ENCODE measurements at regions not wholly inside any gene's neighbourhood (a gene's known extent, or its start where the extent isn't known, plus 50 kb on each side); places are given as distances from the start of the nearest gene placed in this dataset.

DNA sequence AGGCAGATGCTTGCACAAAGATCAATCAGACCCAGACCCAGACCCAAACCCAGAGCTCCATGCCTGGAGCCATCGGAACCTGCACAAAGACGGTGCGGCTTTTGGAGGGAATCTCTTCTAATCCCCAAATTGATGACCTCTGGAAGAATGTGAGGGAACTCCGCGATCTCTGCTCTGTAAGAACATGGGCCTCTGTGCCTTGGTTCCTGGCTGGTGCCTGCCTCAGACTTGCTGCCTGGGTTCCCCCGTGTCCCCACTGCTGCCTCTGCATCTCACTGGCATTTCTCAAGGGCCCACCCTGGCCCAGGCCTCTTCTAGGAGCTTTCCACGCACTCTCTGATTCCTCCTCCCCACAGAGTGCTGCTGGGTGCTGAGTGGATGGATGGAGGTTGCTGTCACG is 1044.4 kb downstream of the TBC1D22A start:
- H3K9me1 ChIP-seq (ENCODE audit: insufficient read depth, low read length) = no peaks in the 10 kb centered on the region
- H3K36me3 ChIP-seq (ENCODE audit: control insufficient read depth, insufficient read depth, low read length) = no peaks in the 10 kb centered on the region
- no peaks in the 10 kb centered on the region for H3K27me3 ChIP-seq (ENCODE audit: control insufficient read depth, insufficient read depth, low read length)
- H2BK5ac ChIP-seq (ENCODE audit: low read depth, low read length, poor library complexity, severe bottlenecking) = no peak overlapping the region
- WGBS, 2 experiments (ENCODE audit: extremely low coverage in 2 of 2, insufficient read length in 1 of 2) = no CpG with 5 or more reads among the region's 8 CpGs
- ChIA-PET POLR2A (ENCODE audit: unreplicated experiment) (no interaction called here), CTCF (no interaction called here)
- H3K9me3 ChIP-seq (ENCODE audit: control insufficient read depth, insufficient read depth, low read length) = peaks cover 48% of the 10 kb centered on the region
- no peak overlapping the region for H3K4me2 ChIP-seq (ENCODE audit: low read depth, low read length)
- BruUV-seq (replicated peaks) = no TSS peak
- dilution Hi-C loops (cut with HindIII; ENCODE audit: low sequenced_read_pairs, unreplicated experiment) (no loop called here), intact Hi-C loops (cut with micrococcal nuclease) (no loop called here), in situ Hi-C loops (cut with MboI; ENCODE audit: low sequenced_read_pairs) (no loop called here)
- no peak overlapping the region for H2BK15ac ChIP-seq (ENCODE audit: low read depth, low read length)
- no peak overlapping the region for H3K9ac ChIP-seq (ENCODE audit: low read depth, low read length)
- H3K27ac ChIP-seq (ENCODE audit: insufficient read depth, low read length) = no peak overlapping the region
- H3K23ac ChIP-seq (ENCODE audit: low read depth, low read length) = no peak overlapping the region
- H2BK120ac ChIP-seq (ENCODE audit: low read depth, low read length) = no peak overlapping the region
- no peak overlapping the region for H2AK5ac ChIP-seq (ENCODE audit: low read depth, low read length)
- ATAC-seq (ENCODE audit: low read depth) (no peak), DNase-seq (no peak)
- H2BK20ac ChIP-seq (ENCODE audit: low read depth, low read length) = no peak overlapping the region
- H3K18ac ChIP-seq (ENCODE audit: low read depth, low read length) = no peak overlapping the region
- no peak overlapping the region for H2AFZ ChIP-seq (replicated peaks; ENCODE audit: low read length, poor library complexity)
- no peak overlapping the region for H4K91ac ChIP-seq (ENCODE audit: insufficient read depth, low read depth, low read length)
- no peak overlapping the region for H4K8ac ChIP-seq (ENCODE audit: low read depth in 2 of 2, low read length in 2 of 2)
- no peak overlapping the region for H3K14ac ChIP-seq (replicated peaks; ENCODE audit: low read depth, low read length)
- H3K4me3 ChIP-seq (ENCODE audit: insufficient read depth, low read depth, low read length) = no peak overlapping the region
- no peaks in the 10 kb centered on the region for H3K79me1 ChIP-seq (ENCODE audit: low read depth in 1 of 2, low read length in 2 of 2)
- no peak overlapping the region for H4K5ac ChIP-seq (ENCODE audit: low read depth, low read length)
- H3K4me1 ChIP-seq (ENCODE audit: control insufficient read depth, insufficient read depth, low read length) = no peaks in the 10 kb centered on the region
- no peak overlapping the region for H3K4ac ChIP-seq (ENCODE audit: low read depth, low read length)
- no peak overlapping the region for H2AK9ac ChIP-seq (replicated peaks; ENCODE audit: low read depth, low read length, poor library complexity)
- no peaks in the 10 kb centered on the region for H4K20me1 ChIP-seq (ENCODE audit: insufficient read depth, low read length)
- TF ChIP-seq RAD21 (IDR thresholded peaks at IDR 0.05; ENCODE audit: low read length) (no peak), CEBPB (IDR thresholded peaks at IDR 0.05; ENCODE audit: low read depth, low read length) (no peak), CHD1 (IDR thresholded peaks at IDR 0.05; ENCODE audit: low read depth, low read length) (no peak), RFX5 (IDR thresholded peaks at IDR 0.05; ENCODE audit: low read depth, low read length) (no peak), POLR2A (IDR thresholded peaks at IDR 0.05; ENCODE audit: low read depth, low read length) (no peak), MAZ (IDR thresholded peaks at IDR 0.05; ENCODE audit: borderline replicate concordance, low read depth, low read length) (no peak)
- TF ChIP-seq, protein P1, sequence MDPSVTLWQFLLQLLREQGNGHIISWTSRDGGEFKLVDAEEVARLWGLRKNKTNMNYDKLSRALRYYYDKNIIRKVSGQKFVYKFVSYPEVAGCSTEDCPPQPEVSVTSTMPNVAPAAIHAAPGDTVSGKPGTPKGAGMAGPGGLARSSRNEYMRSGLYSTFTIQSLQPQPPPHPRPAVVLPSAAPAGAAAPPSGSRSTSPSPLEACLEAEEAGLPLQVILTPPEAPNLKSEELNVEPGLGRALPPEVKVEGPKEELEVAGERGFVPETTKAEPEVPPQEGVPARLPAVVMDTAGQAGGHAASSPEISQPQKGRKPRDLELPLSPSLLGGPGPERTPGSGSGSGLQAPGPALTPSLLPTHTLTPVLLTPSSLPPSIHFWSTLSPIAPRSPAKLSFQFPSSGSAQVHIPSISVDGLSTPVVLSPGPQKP (IDR thresholded peaks at IDR 0.05; ENCODE audit: borderline replicate concordance, low read depth, low read length) = no peak
- no peak overlapping the region for H3K56ac ChIP-seq (ENCODE audit: extremely low read depth, insufficient read depth, low read length)

Data from IMR-90 (cell line).